WI38 (cell line): ENCODE measurements at regions not wholly inside any gene's neighbourhood (a gene's known extent, or its start where the extent isn't known, plus 50 kb on each side); places are given as distances from the start of the nearest gene placed in this dataset.
A peak's percentile ranks its signal among the peaks of the same experiment; 100 is the strongest.
"Not testable (repeated sequence)": the region's sequence is repeated elsewhere in the genome, so short reads cannot be mapped to it uniquely, and the experiment has no call there.

Experiments
- H3K4me3 ChIP-seq: 2 replicates; pipeline ENCODE4 v1.5.1; 2011; ENCODE audit warnings: low read depth, mild to moderate bottlenecking, control low read depth, low read length
- CTCF ChIP-seq: IDR thresholded peaks from 2 replicates; pipeline ENCODE4 v1.5.1; 2012; ENCODE audit warnings: low read depth, mild to moderate bottlenecking, control low read depth, low read length

GRCh38 chr2:235105821-235106359 lies 154.1 kb downstream of the SH3BP4 start:
- H3K4me3 ChIP-seq = no peak overlapping the region
- no peak for TF ChIP-seq CTCF

- no peak overlapping the region for H3K4me3 ChIP-seq
- peak; percentile 74 for TF ChIP-seq CTCF
Measured at GRCh38 chr2:235106874-235107639, 155.2 kb downstream of the SH3BP4 start.

GRCh38 chr2:235107640-235107951 lies 155.8 kb downstream of the SH3BP4 start:
- H3K4me3 ChIP-seq = no peak overlapping the region
- TF ChIP-seq CTCF = no peak

DNA sequence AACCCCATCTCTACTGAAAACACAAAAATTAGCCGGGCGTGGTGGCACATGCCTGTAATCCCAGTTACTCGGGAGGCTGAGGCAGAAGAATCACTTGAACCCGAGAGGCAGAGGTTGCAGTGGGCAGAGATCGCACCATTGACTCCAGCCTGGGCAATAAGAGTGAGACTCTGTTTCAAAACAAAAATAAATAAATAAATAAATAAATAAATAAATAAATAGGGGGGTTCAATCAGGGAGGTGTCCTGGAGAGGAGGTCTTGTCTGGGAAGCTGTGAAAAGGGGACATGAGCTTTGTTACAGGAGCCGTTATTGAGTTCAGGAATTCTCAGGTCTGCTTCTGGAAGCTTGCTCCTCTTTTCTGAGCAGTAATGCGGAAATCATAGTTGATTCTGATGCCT lies 157.7 kb downstream of the SH3BP4 start:
- not testable (repeated sequence) for H3K4me3 ChIP-seq

GRCh38 chr2:235112365-235112764 lies 160.5 kb downstream of the SH3BP4 start:
- no peak for TF ChIP-seq CTCF
- H3K4me3 ChIP-seq = no peak overlapping the region

- TF ChIP-seq CTCF = no peak
- no peak overlapping the region for H3K4me3 ChIP-seq
Measured at GRCh38 chr2:235113854-235114253, 162.0 kb downstream of the SH3BP4 start.

DNA sequence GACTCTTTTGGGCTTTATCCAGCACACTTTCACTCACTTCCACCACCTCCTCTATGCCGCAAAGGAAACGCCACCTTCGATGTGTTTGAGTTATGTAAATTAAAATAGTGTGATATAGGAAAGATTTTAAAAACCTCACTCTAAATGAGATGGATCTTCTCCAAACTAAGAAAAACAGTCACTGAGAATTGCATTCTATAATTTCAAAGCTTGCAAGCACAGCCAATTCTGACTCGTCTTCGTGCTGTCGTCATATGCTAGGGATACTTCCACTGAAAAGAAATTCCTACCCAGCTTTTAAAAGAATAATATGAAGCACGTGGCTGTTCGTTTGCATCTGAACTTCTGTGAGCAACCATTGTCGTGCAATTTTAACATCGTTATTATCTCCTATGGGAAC lies 162.5 kb downstream of the SH3BP4 start:
- TF ChIP-seq CTCF = no peak
- H3K4me3 ChIP-seq = no peak overlapping the region

- no peak for TF ChIP-seq CTCF
- H3K4me3 ChIP-seq = no peak overlapping the region
Measured at GRCh38 chr2:235115521-235115920, 163.7 kb downstream of the SH3BP4 start.
